ENCODE measurements at regions not wholly inside any gene's neighbourhood (a gene's known extent, or its start where the extent isn't known, plus 50 kb on each side); places are given as distances from the start of the nearest gene placed in this dataset.

- TF ChIP-seq CTCF (IDR thresholded peaks at IDR 0.05; ENCODE audit: low read depth, low read length) (no peak), EZH2phosphoT487 (IDR thresholded peaks at IDR 0.05; ENCODE audit: low read depth) (no peak)
These were observed 443.8 kb upstream of the USP24 start for GRCh38 chr1:55658917-55659316.

All from OCI-LY3 (cell line).